OCI-LY1 (cell line): ENCODE measurements at regions not wholly inside any gene's neighbourhood (a gene's known extent, or its start where the extent isn't known, plus 50 kb on each side); places are given as distances from the start of the nearest gene placed in this dataset.

ENCODE experiments used
- H2AFZ ChIP-seq: fragments of 200-600 bp; sonication (generic), shearing (Covaris generic); 2 replicates; pipeline ENCODE4 v1.6.0; 2014; ENCODE audit warnings: antibody characterized with exemption, mild to moderate bottlenecking, low read length
- H3F3A ChIP-seq: fragments of 200-600 bp; sonication (generic), shearing (Covaris generic); 2 replicates; pipeline ENCODE4 v1.6.0; 2014; ENCODE audit warnings: mild to moderate bottlenecking, antibody characterized with exemption, low read length, moderate library complexity; ENCODE audit not compliant: insufficient read depth
- H3K27ac ChIP-seq: fragments of 200-600 bp; sonication (generic); 2 replicates; pipeline ENCODE4 v1.5.1; 2014; ENCODE audit warnings: low read length, mixed run types, mild to moderate bottlenecking, low read depth; ENCODE audit not compliant: poor library complexity, severe bottlenecking
- H3K27me3 ChIP-seq: fragments of 200-600 bp; sonication (generic); 2 replicates; pipeline ENCODE4 v1.6.0; 2014; ENCODE audit warnings: antibody characterized with exemption, mild to moderate bottlenecking, low read length, moderate library complexity; ENCODE audit not compliant: insufficient read depth
- H3K36me3 ChIP-seq: fragments of 200-600 bp; sonication (generic); 2 replicates; pipeline ENCODE4 v1.6.1; 2014; ENCODE audit warnings: mild to moderate bottlenecking, antibody characterized with exemption, low read length, moderate library complexity, mixed read lengths; ENCODE audit not compliant: insufficient read depth
- H3K4me1 ChIP-seq: fragments of 200-600 bp; sonication (generic); 2 replicates; pipeline ENCODE4 v1.5.1; 2014; ENCODE audit warnings: mild to moderate bottlenecking, low read length, moderate library complexity; ENCODE audit not compliant: insufficient read depth, severe bottlenecking
- H3K4me2 ChIP-seq: fragments of 200-600 bp; sonication (generic), shearing (Covaris generic); 2 replicates; pipeline ENCODE4 v1.6.1; 2014; ENCODE audit warnings: low read length
- H3K4me3 ChIP-seq: fragments of 200-600 bp; sonication (generic); 2 replicates; pipeline ENCODE4 v1.5.1; 2014; ENCODE audit warnings: low read length, low read depth, mild to moderate bottlenecking, mixed read lengths; ENCODE audit not compliant: poor library complexity, severe bottlenecking
- H3K79me2 ChIP-seq: fragments of 200-600 bp; shearing (Covaris generic); 2 replicates; pipeline ENCODE4 v1.6.1; 2016; ENCODE audit warnings: mixed run types, low read length, mixed read lengths; ENCODE audit not compliant: insufficient read depth
- H3K9ac ChIP-seq: fragments of 200-600 bp; sonication (generic), shearing (Covaris generic); 2 replicates; pipeline ENCODE4 v1.6.1; 2014; ENCODE audit warnings: mild to moderate bottlenecking, low read length, mixed read lengths
- H3K9me2 ChIP-seq: fragments of 200-600 bp; sonication (generic), shearing (Covaris generic); 2 replicates; pipeline ENCODE4 v1.6.1; 2014; ENCODE audit warnings: low read depth, mild to moderate bottlenecking, low read length, mixed read lengths
- H3K9me3 ChIP-seq: fragments of 200-600 bp; shearing (Covaris generic); 2 replicates; pipeline ENCODE4 v1.6.1; 2014; ENCODE audit warnings: low read length, mixed read lengths
- H4K20me1 ChIP-seq: fragments of 200-600 bp; sonication (generic), shearing (Covaris generic); 2 replicates; pipeline ENCODE4 v1.6.0; 2016; ENCODE audit warnings: mild to moderate bottlenecking, low read length; ENCODE audit not compliant: insufficient read depth
- CTCF ChIP-seq: fragments of 200-600 bp; sonication (generic), shearing (Covaris generic); IDR thresholded peaks from 2 replicates; pipeline ENCODE4 v1.5.1; 2017; ENCODE audit warnings: mild to moderate bottlenecking, antibody characterized with exemption, low read length, moderate library complexity, mixed read lengths
- EZH2 ChIP-seq: fragments of 200-600 bp; sonication (generic), shearing (Covaris generic); IDR thresholded peaks from 2 replicates; pipeline ENCODE4 v1.8.0; 2017; ENCODE audit warnings: borderline replicate concordance, mixed run types, mild to moderate bottlenecking, antibody characterized with exemption, low read length, moderate library complexity, mixed read lengths

GRCh38 chr4:117302226-117302625 lies 216.8 kb upstream of the TRAM1L1 start:
- Histone ChIP-seq H3K9me2 (no peaks in the 10 kb centered on the region), H3K79me2 (no peaks in the 10 kb centered on the region), H3K36me3 (no peaks in the 10 kb centered on the region), H3K9me3 (no peaks in the 10 kb centered on the region), H3K4me1 (no peaks in the 10 kb centered on the region), H3K4me2 (no peak overlapping the region), H3K27me3 (no peaks in the 10 kb centered on the region), H3K27ac (no peak overlapping the region), H3K4me3 (no peak overlapping the region), H3F3A (no peaks in the 10 kb centered on the region), H3K9ac (no peak overlapping the region), H2AFZ (no peak overlapping the region), H4K20me1 (no peaks in the 10 kb centered on the region)
- no peak for TF ChIP-seq CTCF
- TF ChIP-seq EZH2, result no peak

- H4K20me1 ChIP-seq, result no peaks in the 10 kb centered on the region
- H3K9ac ChIP-seq, result no peak overlapping the region
- no peak overlapping the region for H3K4me2 ChIP-seq
- no peaks in the 10 kb centered on the region for H3K36me3 ChIP-seq
- no peaks in the 10 kb centered on the region for H3K9me2 ChIP-seq
- H3K9me3 ChIP-seq, result no peaks in the 10 kb centered on the region
- H3K79me2 ChIP-seq, result no peaks in the 10 kb centered on the region
- H3K4me3 ChIP-seq, result no peak overlapping the region
- no peaks in the 10 kb centered on the region for H3K27me3 ChIP-seq
- TF ChIP-seq EZH2, result no peak
- TF ChIP-seq CTCF, result no peak
- no peaks in the 10 kb centered on the region for H3K4me1 ChIP-seq
- no peak overlapping the region for H3K27ac ChIP-seq
- no peaks in the 10 kb centered on the region for H3F3A ChIP-seq
- H2AFZ ChIP-seq, result no peak overlapping the region
Observed at GRCh38 chr4:117311215-117311614, 225.8 kb upstream of the TRAM1L1 start.

- no peaks in the 10 kb centered on the region for H3K36me3 ChIP-seq
- no peaks in the 10 kb centered on the region for H3F3A ChIP-seq
- no peaks in the 10 kb centered on the region for H4K20me1 ChIP-seq
- no peak overlapping the region for H2AFZ ChIP-seq
- H3K9ac ChIP-seq, result no peak overlapping the region
- H3K4me2 ChIP-seq, result no peak overlapping the region
- TF ChIP-seq EZH2, result no peak
- TF ChIP-seq CTCF, result no peak
- no peak overlapping the region for H3K27ac ChIP-seq
- H3K9me2 ChIP-seq, result no peaks in the 10 kb centered on the region
- no peaks in the 10 kb centered on the region for H3K4me1 ChIP-seq
- no peak overlapping the region for H3K4me3 ChIP-seq
- no peaks in the 10 kb centered on the region for H3K79me2 ChIP-seq
- H3K27me3 ChIP-seq, result no peaks in the 10 kb centered on the region
- no peaks in the 10 kb centered on the region for H3K9me3 ChIP-seq
Observed at GRCh38 chr4:117311989-117312388, 226.6 kb upstream of the TRAM1L1 start.
